Left cardiac atrium (tissue), 4 donors: ENCODE measurements at regions not wholly inside any gene's neighbourhood (a gene's known extent, or its start where the extent isn't known, plus 50 kb on each side); places are given as distances from the start of the nearest gene placed in this dataset.

Experiments
- ATAC-seq, 2 donors: fragments of 200-7000 bp; cut with Tn5 transposase; one replicate each; pipeline ENCODE4 v1.9.1; 2020; ENCODE audit warnings: mild to moderate bottlenecking in 2 of 2, moderate library complexity in 2 of 2
- DNase-seq: peaks from one replicate; pipeline ENCODE4 v3.0.0-alpha.2; 2020
- intact Hi-C, 2 donors: fragments of 100-400 bp; cut with DNase I; formaldehyde crosslinking; loops; one replicate each; pipeline versions ENCODE4 v1.14.1 to v1.15.1; 2022 to 2023
- donor health status: DM: no; HTN: yes; CAD: no.
- donor health status: DM: no; HTN: yes; CAD: no; lungs with severe emphysema.
- donor health status: DM: yes; HTN: yes; CAD: no.
- donor health status: Dilated cardiomyopathy.

- ATAC-seq (no peak), DNase-seq (no peak)
- intact Hi-C loops: no loop called here
Measured at GRCh38 chr18:30583768-30584167, 458.8 kb downstream of the DSC3 start.

- DNase-seq (no peak), ATAC-seq (no peak)
- intact Hi-C loops: no loop called here
Measured at GRCh38 chr18:30582078-30582477, 460.5 kb downstream of the DSC3 start.

- intact Hi-C loops: no loop called here
- DNase-seq (no peak), ATAC-seq (no peak)
Measured at GRCh38 chr18:30578707-30579106, 463.8 kb downstream of the DSC3 start.

GRCh38 chr18:30572214-30572613 is 470.3 kb downstream of the DSC3 start:
- DNase-seq: no peak
- intact Hi-C loops: no loop called here
- no peak for ATAC-seq

- DNase-seq (no peak), ATAC-seq (no peak)
- intact Hi-C loops: no loop called here
Measured at GRCh38 chr18:30568333-30568732, 474.2 kb downstream of the DSC3 start.

GRCh38 chr18:30566877-30567276 is 475.7 kb downstream of the DSC3 start:
- ATAC-seq: no peak
- DNase-seq: no peak
- intact Hi-C loops: no loop called here

GRCh38 chr18:30562231-30562630 is 480.3 kb downstream of the DSC3 start:
- DNase-seq: no peak
- intact Hi-C loops: no loop called here
- no peak for ATAC-seq

GRCh38 chr18:30556112-30556511 is 486.4 kb downstream of the DSC3 start:
- DNase-seq: no peak
- intact Hi-C loops: no loop called here
- no peak for ATAC-seq

- intact Hi-C loops: no loop called here
- no peak for ATAC-seq
- no peak for DNase-seq
Measured at GRCh38 chr18:30545393-30545792, 497.1 kb downstream of the DSC3 start.

GRCh38 chr18:30544141-30544540 is 498.4 kb downstream of the DSC3 start:
- intact Hi-C loops: no loop called here
- ATAC-seq (no peak), DNase-seq (no peak)

GRCh38 chr18:30533716-30534115 is 508.8 kb downstream of the DSC3 start:
- ATAC-seq (no peak), DNase-seq (no peak)
- intact Hi-C loops: no loop called here

- ATAC-seq (no peak), DNase-seq (no peak)
- intact Hi-C loops: no loop called here
Measured at GRCh38 chr18:30527917-30528316, 514.6 kb downstream of the DSC3 start.

GRCh38 chr18:30527226-30527625 is 515.3 kb downstream of the DSC3 start:
- ATAC-seq (no peak), DNase-seq (no peak)
- intact Hi-C loops: no loop called here

- no peak for ATAC-seq
- intact Hi-C loops: no loop called here
- no peak for DNase-seq
Measured at GRCh38 chr18:30522288-30522929, 520.1 kb downstream of the DSC3 start.

GRCh38 chr18:30514059-30514458 is 528.5 kb downstream of the DSC3 start:
- ATAC-seq: no peak
- intact Hi-C loops: no loop called here
- no peak for DNase-seq

GRCh38 chr18:30512872-30513271 is 529.7 kb downstream of the DSC3 start:
- ATAC-seq (no peak), DNase-seq (no peak)
- intact Hi-C loops: no loop called here

GRCh38 chr18:30510882-30511281 is 531.7 kb downstream of the DSC3 start:
- DNase-seq (no peak), ATAC-seq (no peak)
- intact Hi-C loops: no loop called here

- ATAC-seq (no peak), DNase-seq (no peak)
- intact Hi-C loops: no loop called here
Measured at GRCh38 chr18:30501594-30501993, 540.9 kb downstream of the DSC3 start.

- ATAC-seq (no peak), DNase-seq (no peak)
- intact Hi-C loops: no loop called here
Measured at GRCh38 chr18:30500240-30500945, 542.1 kb downstream of the DSC3 start.

- intact Hi-C loops: no loop called here
- no peak for DNase-seq
- no peak for ATAC-seq
Measured at GRCh38 chr18:30499721-30500120, 542.8 kb downstream of the DSC3 start.

- ATAC-seq (no peak), DNase-seq (no peak)
- intact Hi-C loops: no loop called here
Measured at GRCh38 chr18:30492552-30493129, 549.9 kb downstream of the DSC3 start.
